IMR-90 (cell line): ENCODE measurements at regions not wholly inside any gene's neighbourhood (a gene's known extent, or its start where the extent isn't known, plus 50 kb on each side); places are given as distances from the start of the nearest gene placed in this dataset.

ENCODE experiments used
- ATAC-seq: fragments of 200-7000 bp; cut with Tn5 transposase; 2 replicates; pipeline ENCODE4 v1.9.1; 2020; ENCODE audit warnings: low read depth, mild to moderate bottlenecking, moderate library complexity
- BruUV-seq: library from RNA; stranded (reverse); fragments of 400-500 nt; replicated peaks from 2 replicates; lab custom pipeline; 2021; lab: Mats Ljungman, UMichigan
- CTCF ChIA-PET: fragments of 300-600 bp; formaldehyde crosslinking; extraction: SDS; loops from one replicate; lab custom pipeline; 2021; ENCODE audit warnings: antibody characterized with exemption; lab: Yijun Ruan, JAX
- POLR2A ChIA-PET: fragments of 300-600 bp; sonication (Branson Sonifier 250); formaldehyde crosslinking; loops from one replicate; lab custom pipeline; 2022; ENCODE audit warnings: antibody characterized with exemption; ENCODE audit not compliant: unreplicated experiment; lab: Charles Lee
- DNase-seq: peaks from one replicate; pipeline ENCODE4 v3.0.0; 2013
- H2AFZ ChIP-seq: replicated peaks from 2 replicates; pipeline ENCODE3; 2013; ENCODE audit warnings: low read length, mild to moderate bottlenecking; ENCODE audit not compliant: poor library complexity
- H2AK5ac ChIP-seq: 2 replicates; pipeline ENCODE4 v1.6.1; 2013; ENCODE audit warnings: low read depth, low read length, inconsistent platforms
- H2AK9ac ChIP-seq: replicated peaks from 2 replicates; pipeline ENCODE3; 2013; ENCODE audit warnings: mild to moderate bottlenecking, low read depth, low read length, moderate library complexity; ENCODE audit not compliant: poor library complexity
- H2BK120ac ChIP-seq: 2 replicates; pipeline ENCODE4 v1.6.1; 2013; ENCODE audit warnings: low read depth, low read length, inconsistent platforms
- H2BK15ac ChIP-seq: 3 replicates; pipeline ENCODE4 v1.6.1; 2013; ENCODE audit warnings: low read depth, low read length, inconsistent platforms
- H2BK20ac ChIP-seq: 2 replicates; pipeline ENCODE4 v1.6.1; 2013; ENCODE audit warnings: low read depth, mild to moderate bottlenecking, inconsistent platforms, low read length, moderate library complexity
- H2BK5ac ChIP-seq: 2 replicates; pipeline ENCODE4 v1.6.1; 2013; ENCODE audit warnings: mild to moderate bottlenecking, low read depth, low read length, inconsistent platforms; ENCODE audit not compliant: poor library complexity, severe bottlenecking
- H3K14ac ChIP-seq: replicated peaks from 2 replicates; pipeline ENCODE4 v1.6.1; 2013; ENCODE audit warnings: low read depth, low read length, inconsistent platforms
- H3K18ac ChIP-seq: 2 replicates; pipeline ENCODE4 v1.6.1; 2013; ENCODE audit warnings: low read depth, low read length, control low read depth
- H3K23ac ChIP-seq: 2 replicates; pipeline ENCODE4 v1.6.1; 2013; ENCODE audit warnings: low read depth, low read length, inconsistent platforms
- H3K27ac ChIP-seq: 2 replicates; pipeline ENCODE4 v1.5.1; 2013; ENCODE audit warnings: mild to moderate bottlenecking, control low read depth, low read length; ENCODE audit not compliant: insufficient read depth
- H3K27me3 ChIP-seq: 2 replicates; pipeline ENCODE4 v1.6.1; 2013; ENCODE audit warnings: low read length; ENCODE audit not compliant: control insufficient read depth, insufficient read depth
- H3K36me3 ChIP-seq: 2 replicates; pipeline ENCODE4 v1.6.1; 2013; ENCODE audit warnings: low read length, mixed read lengths; ENCODE audit not compliant: control insufficient read depth, insufficient read depth
- H3K4ac ChIP-seq: 2 replicates; pipeline ENCODE4 v1.6.1; 2013; ENCODE audit warnings: low read depth, low read length, inconsistent platforms
- H3K4me1 ChIP-seq: 2 replicates; pipeline ENCODE4 v1.6.1; 2013; ENCODE audit warnings: low read length, mixed read lengths; ENCODE audit not compliant: control insufficient read depth, insufficient read depth
- H3K4me2 ChIP-seq: 2 replicates; pipeline ENCODE4 v1.6.1; 2013; ENCODE audit warnings: low read depth, mild to moderate bottlenecking, control low read depth, low read length, moderate library complexity
- H3K4me3 ChIP-seq: 2 replicates; pipeline ENCODE4 v1.5.1; 2013; ENCODE audit warnings: low read depth, mild to moderate bottlenecking, control low read depth, low read length, moderate library complexity; ENCODE audit not compliant: insufficient read depth
- H3K56ac ChIP-seq: 2 replicates; pipeline ENCODE4 v1.6.1; 2013; ENCODE audit warnings: low read length, inconsistent platforms; ENCODE audit not compliant: insufficient read depth; ENCODE audit errors: extremely low read depth
- H3K79me1 ChIP-seq, 2 experiments: 2 replicates each; pipeline ENCODE4 v1.6.1; 2013; ENCODE audit warnings: low read length in 2 of 2, inconsistent platforms in 1 of 2, low read depth in 1 of 2
- H3K9ac ChIP-seq: 2 replicates; pipeline ENCODE4 v1.6.1; 2013; ENCODE audit warnings: low read depth, low read length, control low read depth
- H3K9me1 ChIP-seq: 2 replicates; pipeline ENCODE4 v1.6.1; 2013; ENCODE audit warnings: low read length, inconsistent platforms; ENCODE audit not compliant: insufficient read depth
- H3K9me3 ChIP-seq: 2 replicates; pipeline ENCODE4 v1.6.1; 2013; ENCODE audit warnings: low read length; ENCODE audit not compliant: control insufficient read depth, insufficient read depth
- H4K20me1 ChIP-seq: 2 replicates; pipeline ENCODE4 v1.6.1; 2013; ENCODE audit warnings: low read length, inconsistent platforms; ENCODE audit not compliant: insufficient read depth
- H4K5ac ChIP-seq: 2 replicates; pipeline ENCODE4 v1.6.1; 2013; ENCODE audit warnings: mild to moderate bottlenecking, low read depth, low read length, control low read depth
- H4K8ac ChIP-seq, 2 experiments: 2 replicates each; pipeline ENCODE4 v1.6.1; 2013; ENCODE audit warnings: low read depth in 2 of 2, low read length in 2 of 2, control low read depth in 1 of 2, inconsistent platforms in 1 of 2
- H4K91ac ChIP-seq: 2 replicates; pipeline ENCODE4 v1.6.1; 2013; ENCODE audit warnings: low read depth, low read length, inconsistent platforms; ENCODE audit not compliant: insufficient read depth
- BHLHE40 ChIP-seq: fragments of 150-350 bp; IDR thresholded peaks from 2 replicates; pipeline ENCODE4 v1.6.1; 2016; ENCODE audit warnings: mild to moderate bottlenecking, low read depth, low read length
- CEBPB ChIP-seq: IDR thresholded peaks from 2 replicates; pipeline ENCODE4 v1.6.1; 2012; ENCODE audit warnings: low read depth, low read length, improper control_type of control experiment
- ELK1 ChIP-seq: fragments of 150-350 bp; IDR thresholded peaks from 2 replicates; pipeline ENCODE4 v1.6.1; 2016; ENCODE audit warnings: low read depth, mild to moderate bottlenecking, low read length, moderate library complexity, borderline replicate concordance
- FOS ChIP-seq: fragments of 150-350 bp; IDR thresholded peaks from 2 replicates; pipeline ENCODE4 v1.6.1; 2016; ENCODE audit warnings: low read depth, low read length
- MAFK ChIP-seq: IDR thresholded peaks from 2 replicates; pipeline ENCODE4 v1.6.1; 2012; ENCODE audit warnings: low read depth, low read length, improper control_type of control experiment
- MAZ ChIP-seq: IDR thresholded peaks from 2 replicates; pipeline ENCODE4 v1.6.1; 2012; ENCODE audit warnings: low read depth, mild to moderate bottlenecking, low read length, improper control_type of control experiment, moderate library complexity, borderline replicate concordance
- MXI1 ChIP-seq: IDR thresholded peaks from 2 replicates; pipeline ENCODE4 v1.6.1; 2012; ENCODE audit warnings: low read depth, mild to moderate bottlenecking, low read length, moderate library complexity, borderline replicate concordance
- NFE2L2 ChIP-seq: fragments of 150-350 bp; IDR thresholded peaks from 2 replicates; pipeline ENCODE4 v1.6.1; 2016; ENCODE audit warnings: low read depth, mild to moderate bottlenecking, low read length
- POLR2A ChIP-seq: IDR thresholded peaks from 2 replicates; pipeline ENCODE4 v1.6.1; 2012; ENCODE audit warnings: mild to moderate bottlenecking, low read depth, low read length
- RCOR1 ChIP-seq: IDR thresholded peaks from 2 replicates; pipeline ENCODE4 v1.6.1; 2012; ENCODE audit warnings: mild to moderate bottlenecking, low read length, improper control_type of control experiment; ENCODE audit not compliant: insufficient replicate concordance
- RFX5 ChIP-seq: IDR thresholded peaks from 2 replicates; pipeline ENCODE4 v1.8.0; 2012; ENCODE audit warnings: low read depth, mild to moderate bottlenecking, low read length, moderate library complexity
- SMC3 ChIP-seq: fragments of 150-350 bp; IDR thresholded peaks from 2 replicates; pipeline ENCODE4 v1.6.1; 2016; ENCODE audit warnings: low read depth, mild to moderate bottlenecking, antibody characterized with exemption, low read length, moderate library complexity
- USF2 ChIP-seq: fragments of 150-350 bp; IDR thresholded peaks from 2 replicates; pipeline ENCODE4 v1.6.1; 2017; ENCODE audit warnings: mild to moderate bottlenecking, antibody characterized with exemption, low read length, low read depth
- WGBS, 2 experiments: methylation state at CpG; one replicate each; pipeline versions ENCODE4 v1.1.5 to v1.1.7; 2013; ENCODE audit warnings: missing lambda C conversion rate in 2 of 2; ENCODE audit not compliant: insufficient read length in 1 of 2; ENCODE audit errors: extremely low coverage in 2 of 2; 5-methylcytosine and 5-hydroxymethylcytosine counted together
- dilution Hi-C: fragments of 300-500 bp; cut with HindIII; formaldehyde crosslinking; loops from one replicate; pipeline ENCODE4 v1.14.3; 2018; ENCODE audit warnings: low sequenced_read_pairs; ENCODE audit not compliant: unreplicated experiment
- in situ Hi-C: fragments of 300-500 bp; cut with MboI; formaldehyde crosslinking; loops from 3 replicates; pipeline ENCODE4 v1.14.3; 2019; ENCODE audit warnings: low sequenced_read_pairs, inconsistent platforms, mixed read lengths
- intact Hi-C: fragments of 100-400 bp; cut with micrococcal nuclease; formaldehyde crosslinking; loops from 2 replicates; pipeline ENCODE4 v1.10.0; 2022
- TF ChIP-seq, protein P1 (sequence below): conservative IDR thresholded peaks from 2 replicates; pipeline ENCODE4 v1.5.1; 2012; ENCODE audit warnings: mild to moderate bottlenecking, low read depth, low read length, improper control_type of control experiment

DNA sequence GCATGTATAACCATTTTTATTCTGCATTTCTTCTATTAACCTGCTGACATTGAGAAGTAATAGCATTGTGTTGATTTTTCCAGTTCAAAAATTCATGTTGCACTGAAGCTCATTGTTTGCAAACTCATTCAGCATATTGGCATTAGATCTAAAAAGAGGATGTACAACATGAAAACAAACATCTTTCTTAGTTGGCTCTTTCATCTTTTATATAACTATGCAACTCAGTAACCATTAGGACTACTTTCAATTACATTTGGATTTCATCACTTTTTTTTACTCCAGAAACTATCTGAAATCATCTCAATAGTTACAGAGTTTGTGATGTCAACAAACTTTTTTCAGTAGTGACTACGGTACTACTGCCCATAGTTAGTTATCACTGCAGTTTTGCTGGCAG, 346.0 kb upstream of the EPHA5 start:
- no peak overlapping the region for H2BK5ac ChIP-seq
- DNase-seq (no peak), ATAC-seq (no peak)
- H2AK5ac ChIP-seq, result no peak overlapping the region
- no peak overlapping the region for H3K4me2 ChIP-seq
- POLR2A ChIA-PET, result no interaction called here
- H3K27ac ChIP-seq, result no peak overlapping the region
- no peak overlapping the region for H3K23ac ChIP-seq
- H2AFZ ChIP-seq, result no peak overlapping the region
- H3K4me3 ChIP-seq, result no peak overlapping the region
- in situ Hi-C loops (no loop called here), intact Hi-C loops (no loop called here), dilution Hi-C loops (no loop called here)
- H3K18ac ChIP-seq, result no peak overlapping the region
- H2AK9ac ChIP-seq, result no peak overlapping the region
- no peak overlapping the region for H2BK20ac ChIP-seq
- BruUV-seq, result no TSS peak
- WGBS, 2 experiments, result no CpG with 5 or more reads among the region's 1 CpG
- no peaks in the 10 kb centered on the region for H3K27me3 ChIP-seq
- H4K8ac ChIP-seq, result no peak overlapping the region
- H4K91ac ChIP-seq, result no peak overlapping the region
- no peak overlapping the region for H4K5ac ChIP-seq
- H2BK120ac ChIP-seq, result no peak overlapping the region
- H3K56ac ChIP-seq, result no peak overlapping the region
- H2BK15ac ChIP-seq, result no peak overlapping the region
- H3K79me1 ChIP-seq, result no peaks in the 10 kb centered on the region
- CTCF ChIA-PET, result interaction anchor here (0.8 to 1.3 kb wide), 2 partner anchors 9 to 1981 kb away, joined by 3 to 4 read pairs; no protein-coding TSS in a partner anchor
- H3K14ac ChIP-seq, result no peak overlapping the region
- no peaks in the 10 kb centered on the region for H3K36me3 ChIP-seq
- H4K20me1 ChIP-seq, result no peaks in the 10 kb centered on the region
- TF ChIP-seq USF2 (no peak), NFE2L2 (no peak), POLR2A (no peak), MAZ (no peak), MAFK (no peak), CEBPB (no peak), ELK1 (no peak), SMC3 (no peak), MXI1 (no peak), BHLHE40 (no peak), RFX5 (no peak), RCOR1 (no peak), FOS (no peak)
- TF ChIP-seq, protein P1, sequence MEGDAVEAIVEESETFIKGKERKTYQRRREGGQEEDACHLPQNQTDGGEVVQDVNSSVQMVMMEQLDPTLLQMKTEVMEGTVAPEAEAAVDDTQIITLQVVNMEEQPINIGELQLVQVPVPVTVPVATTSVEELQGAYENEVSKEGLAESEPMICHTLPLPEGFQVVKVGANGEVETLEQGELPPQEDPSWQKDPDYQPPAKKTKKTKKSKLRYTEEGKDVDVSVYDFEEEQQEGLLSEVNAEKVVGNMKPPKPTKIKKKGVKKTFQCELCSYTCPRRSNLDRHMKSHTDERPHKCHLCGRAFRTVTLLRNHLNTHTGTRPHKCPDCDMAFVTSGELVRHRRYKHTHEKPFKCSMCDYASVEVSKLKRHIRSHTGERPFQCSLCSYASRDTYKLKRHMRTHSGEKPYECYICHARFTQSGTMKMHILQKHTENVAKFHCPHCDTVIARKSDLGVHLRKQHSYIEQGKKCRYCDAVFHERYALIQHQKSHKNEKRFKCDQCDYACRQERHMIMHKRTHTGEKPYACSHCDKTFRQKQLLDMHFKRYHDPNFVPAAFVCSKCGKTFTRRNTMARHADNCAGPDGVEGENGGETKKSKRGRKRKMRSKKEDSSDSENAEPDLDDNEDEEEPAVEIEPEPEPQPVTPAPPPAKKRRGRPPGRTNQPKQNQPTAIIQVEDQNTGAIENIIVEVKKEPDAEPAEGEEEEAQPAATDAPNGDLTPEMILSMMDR, result no peak
- H3K4ac ChIP-seq, result no peak overlapping the region
- no peaks in the 10 kb centered on the region for H3K4me1 ChIP-seq
- H3K9me3 ChIP-seq, result peaks cover 11% of the 10 kb centered on the region
- no peak overlapping the region for H3K9ac ChIP-seq
- H3K9me1 ChIP-seq, result no peaks in the 10 kb centered on the region
